ENCODE measurements at regions not wholly inside any gene's neighbourhood (a gene's known extent, or its start where the extent isn't known, plus 50 kb on each side); places are given as distances from the start of the nearest gene placed in this dataset.
"Not testable (repeated sequence)": the region's sequence is repeated elsewhere in the genome, so short reads cannot be mapped to it uniquely, and the experiment has no call there.

DNA sequence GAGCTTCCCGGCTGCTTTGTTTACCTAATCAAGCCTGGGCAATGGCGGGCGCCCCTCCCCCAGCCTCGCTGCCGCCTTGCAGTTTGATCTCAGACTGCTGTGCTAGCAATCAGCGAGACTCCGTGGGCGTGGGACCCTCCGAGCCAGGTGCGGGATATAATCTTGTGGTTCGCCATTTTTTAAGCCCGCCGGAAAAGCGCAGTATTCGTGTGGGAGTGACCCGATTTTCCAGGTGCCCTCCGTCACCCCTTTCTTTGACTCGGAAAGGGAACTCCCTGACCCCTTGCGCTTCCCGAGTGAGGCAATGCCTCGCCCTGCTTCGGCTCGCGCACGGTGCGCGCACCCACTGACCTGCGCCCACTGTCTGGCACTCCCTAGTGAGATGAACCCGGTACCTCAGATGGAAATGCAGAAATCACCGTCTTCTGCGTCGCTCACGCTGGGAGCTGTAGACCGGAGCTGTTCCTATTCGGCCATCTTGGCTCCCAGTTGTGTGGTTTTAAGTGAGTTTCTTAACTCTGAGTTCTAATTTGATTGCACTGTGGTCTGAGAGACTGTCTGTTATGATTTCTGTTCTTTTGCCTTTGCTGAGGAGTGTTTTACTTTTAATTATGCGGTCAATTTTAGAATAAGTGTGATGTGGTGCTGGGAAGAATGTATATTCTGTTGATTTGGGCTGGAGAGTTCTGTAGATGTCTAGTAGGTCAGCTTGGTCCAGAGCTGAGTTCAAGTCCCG is 71.9 kb downstream of the ADCYAP1 start:
- H3K4me3 ChIP-seq; H3K27me3 ChIP-seq; H3K36me3 ChIP-seq; intact Hi-C loops (cut with DNase I); H3K27ac ChIP-seq; H3K4me1 ChIP-seq; DNase-seq; H3K9me3 ChIP-seq: not testable (repeated sequence)
- 83 to 85% methylated on average over 22 to 23 of the region's 37 CpGs for WGBS, 2 donors

DNA sequence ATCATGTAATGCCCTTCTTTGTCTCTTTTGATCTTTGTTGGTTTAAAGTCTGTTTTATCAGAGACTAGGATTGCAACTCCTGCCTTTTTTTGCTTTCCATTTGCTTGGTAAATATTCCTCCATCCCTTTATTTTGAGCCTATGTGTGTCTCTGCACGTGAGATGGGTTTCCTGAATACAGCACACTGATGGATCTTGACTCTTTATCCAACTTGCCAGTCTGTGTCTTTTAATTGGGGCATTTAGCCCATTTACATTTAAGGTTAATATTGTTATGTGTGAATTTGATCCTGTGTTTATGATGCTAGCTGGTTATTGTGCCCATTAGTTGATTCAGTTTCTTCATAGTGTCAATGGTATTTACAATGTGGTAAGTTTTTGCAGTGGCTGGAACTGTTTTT is 72.7 kb downstream of the ADCYAP1 start:
- H3K9me3 ChIP-seq; H3K4me1 ChIP-seq; H3K4me3 ChIP-seq; H3K36me3 ChIP-seq; DNase-seq; intact Hi-C loops (cut with DNase I); H3K27ac ChIP-seq; H3K27me3 ChIP-seq: not testable (repeated sequence)
- 80 to 89% methylated on average over 1 of the region's 1 CpG for WGBS, 2 donors

- H3K9me3 ChIP-seq; H3K4me3 ChIP-seq; H3K27me3 ChIP-seq; intact Hi-C loops (cut with DNase I); H3K4me1 ChIP-seq; DNase-seq; H3K36me3 ChIP-seq; H3K27ac ChIP-seq: not testable (repeated sequence)
- WGBS, 2 donors: 72 to 86% methylated on average over 3 of the region's 3 CpGs
These were observed 73.1 kb downstream of the ADCYAP1 start for GRCh38 chr18:977732-978131.

GRCh38 chr18:980586-980985 is 75.9 kb downstream of the ADCYAP1 start:
- WGBS, 2 donors: 79 to 88% methylated on average over 4 of the region's 4 CpGs
- Histone ChIP-seq H3K27me3 (no peaks in the 10 kb centered on the region), H3K4me3 (no peak overlapping the region), H3K27ac (no peak overlapping the region), H3K4me1 (no peaks in the 10 kb centered on the region), H3K36me3 (no peaks in the 10 kb centered on the region), H3K9me3 (peaks cover 0 to 6% (median 0%) of the 10 kb centered on the region in 4 donors)
- TF ChIP-seq POLR2A (IDR thresholded peaks at IDR 0.05): no peak
- TF ChIP-seq, protein P1, sequence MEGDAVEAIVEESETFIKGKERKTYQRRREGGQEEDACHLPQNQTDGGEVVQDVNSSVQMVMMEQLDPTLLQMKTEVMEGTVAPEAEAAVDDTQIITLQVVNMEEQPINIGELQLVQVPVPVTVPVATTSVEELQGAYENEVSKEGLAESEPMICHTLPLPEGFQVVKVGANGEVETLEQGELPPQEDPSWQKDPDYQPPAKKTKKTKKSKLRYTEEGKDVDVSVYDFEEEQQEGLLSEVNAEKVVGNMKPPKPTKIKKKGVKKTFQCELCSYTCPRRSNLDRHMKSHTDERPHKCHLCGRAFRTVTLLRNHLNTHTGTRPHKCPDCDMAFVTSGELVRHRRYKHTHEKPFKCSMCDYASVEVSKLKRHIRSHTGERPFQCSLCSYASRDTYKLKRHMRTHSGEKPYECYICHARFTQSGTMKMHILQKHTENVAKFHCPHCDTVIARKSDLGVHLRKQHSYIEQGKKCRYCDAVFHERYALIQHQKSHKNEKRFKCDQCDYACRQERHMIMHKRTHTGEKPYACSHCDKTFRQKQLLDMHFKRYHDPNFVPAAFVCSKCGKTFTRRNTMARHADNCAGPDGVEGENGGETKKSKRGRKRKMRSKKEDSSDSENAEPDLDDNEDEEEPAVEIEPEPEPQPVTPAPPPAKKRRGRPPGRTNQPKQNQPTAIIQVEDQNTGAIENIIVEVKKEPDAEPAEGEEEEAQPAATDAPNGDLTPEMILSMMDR (IDR thresholded peaks at IDR 0.05): no peak
- no peak for TF ChIP-seq EP300 (IDR thresholded peaks at IDR 0.05)
- TF ChIP-seq POLR2AphosphoS5 (IDR thresholded peaks at IDR 0.05): no peak
- no peak for DNase-seq
- intact Hi-C loops (cut with DNase I): no loop called here

DNA sequence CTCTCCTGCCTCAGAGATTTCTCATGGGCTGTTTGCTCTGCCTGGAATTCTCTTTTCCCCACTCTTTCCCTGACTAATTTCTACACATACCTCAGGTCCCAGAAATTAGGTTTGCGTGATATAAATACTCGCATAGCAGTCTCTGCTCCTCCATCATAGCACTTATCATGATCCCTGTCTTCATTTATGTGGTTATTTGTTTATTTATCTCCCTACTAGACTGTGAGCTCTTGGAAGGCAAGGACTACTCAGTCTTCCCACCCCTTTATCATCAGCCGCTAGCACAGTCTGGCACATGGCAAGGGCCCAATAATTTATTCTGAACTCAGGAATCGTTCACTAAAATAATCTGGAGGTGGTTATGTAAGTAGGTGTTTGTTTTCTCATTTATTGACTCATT is 79.3 kb downstream of the ADCYAP1 start:
- intact Hi-C loops (cut with DNase I): no loop called here
- no peak for TF ChIP-seq POLR2A (IDR thresholded peaks at IDR 0.05)
- no peak for TF ChIP-seq POLR2AphosphoS5 (IDR thresholded peaks at IDR 0.05)
- TF ChIP-seq, protein P1 (IDR thresholded peaks at IDR 0.05): no peak
- TF ChIP-seq EP300 (IDR thresholded peaks at IDR 0.05): no peak
- no peak overlapping the region for H3K27ac ChIP-seq
- peaks cover 0 to 6% (median 0%) of the 10 kb centered on the region in 4 donors for H3K9me3 ChIP-seq
- no peaks in the 10 kb centered on the region for H3K36me3 ChIP-seq
- no peaks in the 10 kb centered on the region for H3K4me1 ChIP-seq
- no peak for DNase-seq
- no peaks in the 10 kb centered on the region for H3K27me3 ChIP-seq
- H3K4me3 ChIP-seq: no peak overlapping the region
- WGBS, 2 donors: 77 to 79% methylated on average over 4 of the region's 4 CpGs

DNA sequence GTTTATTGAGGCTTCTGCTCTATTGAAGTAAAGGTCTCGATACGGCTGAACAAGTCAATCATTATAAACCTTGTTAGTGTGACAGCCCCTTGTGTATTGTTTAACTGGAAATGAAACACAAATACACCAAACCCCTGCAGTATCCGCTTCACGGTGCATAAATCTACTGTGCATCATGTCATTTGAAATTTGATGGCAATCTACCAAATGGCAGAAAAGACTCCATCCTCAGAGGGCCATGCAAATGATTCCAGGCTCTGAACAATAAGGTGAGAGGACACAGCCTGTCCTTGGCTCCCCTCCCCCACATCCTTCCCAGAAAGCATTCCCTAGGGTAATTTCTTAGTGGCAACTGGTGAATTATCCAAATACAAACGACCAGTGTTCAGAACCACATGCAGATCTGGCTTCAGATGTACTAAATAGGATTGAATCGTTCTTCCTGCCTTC is 80.6 kb downstream of the ADCYAP1 start:
- Histone ChIP-seq H3K27me3 (no peaks in the 10 kb centered on the region), H3K4me3 (no peak overlapping the region), H3K27ac (no peak overlapping the region), H3K36me3 (no peaks in the 10 kb centered on the region), H3K4me1 (no peaks in the 10 kb centered on the region), H3K9me3 (no peaks in the 10 kb centered on the region)
- WGBS, 2 donors: 23 to 24% methylated on average over 6 of the region's 6 CpGs
- TF ChIP-seq, protein P1 (IDR thresholded peaks at IDR 0.05): no peak
- TF ChIP-seq POLR2A (IDR thresholded peaks at IDR 0.05) (no peak), POLR2AphosphoS5 (IDR thresholded peaks at IDR 0.05) (no peak), EP300 (IDR thresholded peaks at IDR 0.05) (no peak)
- intact Hi-C loops (cut with DNase I): no loop called here
- no peak for DNase-seq

Data from sigmoid colon (tissue), 6 donors.